ENCODE measurements at regions not wholly inside any gene's neighbourhood (a gene's known extent, or its start where the extent isn't known, plus 50 kb on each side); places are given as distances from the start of the nearest gene placed in this dataset.

- H3K27me3 ChIP-seq (ENCODE audit: control insufficient read depth in 2 of 2, insufficient read depth in 2 of 2, low read length in 2 of 2) = no peaks in the 10 kb centered on the region
- H3K27ac ChIP-seq (ENCODE audit: low read depth in 1 of 2, low read length in 2 of 2) = no peak overlapping the region
- DNase-seq = no peak
- no peak overlapping the region for H3K4me3 ChIP-seq (replicated peaks in 1 of 3; ENCODE audit: low read depth in 2 of 3, low read length in 3 of 3)
- Mint-ChIP-seq H3K27ac (no peak overlapping the region), H3K27me3 (ENCODE audit: low read depth in 3 of 3) (peaks cover 0 to 1% (median 0%) of the 10 kb centered on the region in 3 donors), H3K4me3 (no peak overlapping the region), H3K9me3 (peaks cover 0 to 21% (median 6%) of the 10 kb centered on the region in 7 donors), H3K36me3 (no peaks in the 10 kb centered on the region), H3K4me1 (no peaks in the 10 kb centered on the region)
- H3K4me1 ChIP-seq (ENCODE audit: control insufficient read depth in 1 of 2, insufficient read depth in 2 of 2, low read length in 2 of 2) = no peaks in the 10 kb centered on the region
- no peaks in the 10 kb centered on the region for H3K9me3 ChIP-seq (replicated peaks in 1 of 2; ENCODE audit: control insufficient read depth in 1 of 2, insufficient read depth in 1 of 2, low read length in 2 of 2)
- 92% methylated on average over 4 of the region's 6 CpGs for WGBS (ENCODE audit: insufficient coverage)
- H2AFZ ChIP-seq (ENCODE audit: insufficient read depth, low read depth, low read length, poor library complexity, severe bottlenecking) = no peak overlapping the region
- H3K4me2 ChIP-seq (replicated peaks; ENCODE audit: extremely low read depth, low read length, poor library complexity, severe bottlenecking) = no peak overlapping the region
- H4K20me1 ChIP-seq (ENCODE audit: insufficient read depth, low read length) = no peaks in the 10 kb centered on the region
- no peak for TF ChIP-seq CTCF (IDR thresholded peaks at IDR 0.05)
- no peak overlapping the region for H3K9ac ChIP-seq (ENCODE audit: insufficient read depth, low read length, poor library complexity, severe bottlenecking)
- H3K36me3 ChIP-seq (replicated peaks in 1 of 2; ENCODE audit: control insufficient read depth in 1 of 2, insufficient read depth in 2 of 2, low read length in 2 of 2) = no peaks in the 10 kb centered on the region
- no peaks in the 10 kb centered on the region for H3K79me2 ChIP-seq (ENCODE audit: insufficient read depth, low read length)
- intact Hi-C loops (cut with micrococcal nuclease) = no loop called here
Measured at GRCh38 chr2:15072836-15073235, 440.3 kb downstream of the LRATD1 start.

- H3K27ac Mint-ChIP-seq = no peak overlapping the region
- Histone ChIP-seq H3K4me2 (replicated peaks; ENCODE audit: extremely low read depth, low read length, poor library complexity, severe bottlenecking) (no peak overlapping the region), H3K4me1 (ENCODE audit: control insufficient read depth in 1 of 2, insufficient read depth in 2 of 2, low read length in 2 of 2) (no peaks in the 10 kb centered on the region), H4K20me1 (ENCODE audit: insufficient read depth, low read length) (no peaks in the 10 kb centered on the region), H3K36me3 (replicated peaks in 1 of 2; ENCODE audit: control insufficient read depth in 1 of 2, insufficient read depth in 2 of 2, low read length in 2 of 2) (no peaks in the 10 kb centered on the region), H3K27me3 (ENCODE audit: control insufficient read depth in 2 of 2, insufficient read depth in 2 of 2, low read length in 2 of 2) (no peaks in the 10 kb centered on the region), H3K79me2 (ENCODE audit: insufficient read depth, low read length) (no peaks in the 10 kb centered on the region), H3K4me3 (replicated peaks in 1 of 3; ENCODE audit: low read depth in 2 of 3, low read length in 3 of 3) (no peak overlapping the region), H3K9me3 (replicated peaks in 1 of 2; ENCODE audit: control insufficient read depth in 1 of 2, insufficient read depth in 1 of 2, low read length in 2 of 2) (no peaks in the 10 kb centered on the region), H3K9ac (ENCODE audit: insufficient read depth, low read length, poor library complexity, severe bottlenecking) (no peak overlapping the region), H2AFZ (ENCODE audit: insufficient read depth, low read depth, low read length, poor library complexity, severe bottlenecking) (no peak overlapping the region), H3K27ac (ENCODE audit: low read depth in 1 of 2, low read length in 2 of 2) (no peak overlapping the region)
- H3K4me3 Mint-ChIP-seq = no peak overlapping the region
- no CpG with 5 or more reads among the region's 3 CpGs for WGBS (ENCODE audit: insufficient coverage)
- no peak for TF ChIP-seq CTCF (IDR thresholded peaks at IDR 0.05)
- peaks cover 0 to 1% (median 0%) of the 10 kb centered on the region in 3 donors for H3K27me3 Mint-ChIP-seq (ENCODE audit: low read depth in 3 of 3)
- no peaks in the 10 kb centered on the region for H3K4me1 Mint-ChIP-seq
- DNase-seq = no peak
- peaks cover 0 to 23% (median 6%) of the 10 kb centered on the region in 7 donors for H3K9me3 Mint-ChIP-seq
- intact Hi-C loops (cut with micrococcal nuclease) = no loop called here
- no peaks in the 10 kb centered on the region for H3K36me3 Mint-ChIP-seq
Measured at GRCh38 chr2:15073664-15074063, 441.1 kb downstream of the LRATD1 start.
